Mononuclear cell (primary cell): ENCODE measurements at regions not wholly inside any gene's neighbourhood (a gene's known extent, or its start where the extent isn't known, plus 50 kb on each side); places are given as distances from the start of the nearest gene placed in this dataset.
"Not testable (repeated sequence)": the region's sequence is repeated elsewhere in the genome, so short reads cannot be mapped to it uniquely, and the experiment has no call there.

Experiments
- H3K27me3 ChIP-seq: 2 replicates; pipeline ENCODE4 v1.6.0; 2011; ENCODE audit warnings: low read length, control low read depth; ENCODE audit not compliant: insufficient read depth
- H3K4me1 ChIP-seq: 2 replicates; pipeline ENCODE4 v1.5.1; 2011; ENCODE audit warnings: mild to moderate bottlenecking, low read length, control low read depth; ENCODE audit not compliant: insufficient read depth
- H3K4me3 ChIP-seq: 2 replicates; pipeline ENCODE4 v1.5.1; 2011; ENCODE audit warnings: mild to moderate bottlenecking, low read length, moderate library complexity
- H3K9me3 ChIP-seq: 2 replicates; pipeline ENCODE4 v1.5.1; 2011; ENCODE audit warnings: low read depth, mild to moderate bottlenecking, control low read depth, low read length

DNA sequence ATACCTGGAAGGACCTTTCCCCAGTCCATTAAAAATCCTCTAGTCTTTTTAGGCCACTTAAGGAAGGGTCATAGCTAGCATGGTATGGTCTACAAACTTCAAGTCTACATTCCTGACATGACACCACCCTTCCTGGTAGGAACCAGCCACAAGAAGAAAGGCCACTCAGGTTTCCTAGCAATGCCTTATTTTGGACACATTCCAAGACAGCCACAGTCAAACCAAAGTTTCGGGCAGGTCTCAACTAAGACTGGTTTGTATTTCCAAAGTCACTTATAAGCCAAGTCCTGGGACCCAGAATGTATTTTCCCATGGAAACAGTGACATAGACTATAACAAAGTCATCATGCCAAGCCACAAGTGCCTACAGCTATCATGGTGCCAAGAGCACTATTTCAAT, 50.6 kb upstream of the SLC44A3 start:
- Histone ChIP-seq H3K4me3 (no peak overlapping the region), H3K4me1 (peaks cover 34% of the 10 kb centered on the region), H3K9me3 (no peaks in the 10 kb centered on the region), H3K27me3 (no peaks in the 10 kb centered on the region)

DNA sequence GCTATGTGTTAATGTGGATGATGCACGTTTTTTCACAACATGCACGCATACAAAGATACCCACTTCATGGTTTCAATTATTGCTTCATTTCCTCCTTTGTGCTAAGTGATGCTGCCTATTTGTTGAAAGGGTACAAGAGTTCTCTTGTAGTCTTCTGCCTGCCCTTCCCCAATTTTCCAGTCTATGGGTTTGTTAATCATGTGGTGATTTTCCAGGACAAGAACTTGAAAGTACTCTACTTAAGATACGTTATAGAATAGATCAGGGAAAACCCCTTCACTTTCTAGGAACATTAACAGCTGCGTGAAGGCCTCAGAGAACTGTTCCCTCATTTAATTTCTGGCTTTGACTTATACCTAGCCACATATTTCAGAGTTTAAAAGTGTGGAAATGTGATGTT, 52.1 kb upstream of the SLC44A3 start:
- no peaks in the 10 kb centered on the region for H3K9me3 ChIP-seq
- peaks cover 28% of the 10 kb centered on the region for H3K4me1 ChIP-seq
- H3K4me3 ChIP-seq: no peak overlapping the region
- H3K27me3 ChIP-seq: no peaks in the 10 kb centered on the region

DNA sequence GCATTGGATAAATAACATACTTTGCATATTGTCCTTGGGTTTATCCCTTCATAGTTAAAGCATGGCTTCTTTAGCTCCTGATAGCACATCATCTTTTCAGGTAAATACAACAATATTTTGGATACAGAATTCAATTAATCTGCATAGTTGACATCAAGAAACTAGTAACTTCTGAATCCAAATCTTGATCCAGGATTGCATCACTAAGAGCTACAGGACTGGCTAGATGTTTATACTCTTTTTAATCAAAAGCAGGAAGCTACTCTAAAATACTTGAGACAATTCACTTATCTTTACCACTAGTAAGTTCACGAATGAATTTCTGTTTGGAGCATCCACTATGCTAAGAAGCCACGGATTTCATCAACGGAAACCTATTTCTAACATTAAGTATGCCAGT, 54.2 kb upstream of the SLC44A3 start:
- no peaks in the 10 kb centered on the region for H3K9me3 ChIP-seq
- no peak overlapping the region for H3K4me3 ChIP-seq
- H3K27me3 ChIP-seq: no peaks in the 10 kb centered on the region
- peaks cover 19% of the 10 kb centered on the region for H3K4me1 ChIP-seq

DNA sequence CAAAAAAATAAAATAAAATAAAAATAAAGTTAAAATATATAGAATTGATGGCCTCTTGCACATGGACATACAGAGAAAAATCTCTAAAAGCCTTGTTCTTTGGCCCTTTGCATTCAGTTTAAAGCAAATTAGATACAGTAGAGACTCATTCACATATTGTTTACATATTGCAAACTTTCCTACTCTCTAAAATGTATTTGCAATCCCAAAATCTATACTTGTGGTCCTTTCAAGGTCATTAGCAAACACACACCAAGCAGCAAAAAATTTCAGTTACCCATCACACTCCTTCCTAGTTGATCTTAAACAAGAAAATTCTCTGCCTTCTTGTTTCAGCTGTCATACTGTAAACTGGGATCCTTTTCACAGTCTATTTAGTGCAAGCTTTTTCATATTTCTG, 61.0 kb upstream of the SLC44A3 start:
- H3K4me1 ChIP-seq: peaks cover 19% of the 10 kb centered on the region
- no peaks in the 10 kb centered on the region for H3K27me3 ChIP-seq
- H3K9me3 ChIP-seq: no peaks in the 10 kb centered on the region
- H3K4me3 ChIP-seq: no peak overlapping the region

DNA sequence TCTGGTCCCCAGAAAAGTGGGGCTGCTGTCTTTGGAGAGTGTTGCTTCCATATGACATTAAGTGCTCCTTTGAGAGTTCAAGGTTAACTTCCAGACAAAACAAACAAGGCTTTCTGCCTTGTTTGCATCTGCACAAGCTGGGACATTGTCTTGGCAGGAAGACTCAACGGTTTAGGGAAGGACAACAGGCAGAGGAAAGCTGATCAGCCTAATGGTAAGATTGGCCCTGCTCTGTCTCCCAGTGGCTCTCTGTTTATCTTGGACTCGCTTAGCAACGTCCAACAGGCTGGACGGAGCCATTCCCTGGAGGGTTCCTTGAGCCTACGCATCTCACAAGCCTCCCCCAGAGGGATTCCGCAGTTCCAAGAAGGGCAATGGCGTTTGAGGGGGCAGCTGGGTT, 62.2 kb upstream of the SLC44A3 start:
- peaks cover 19% of the 10 kb centered on the region for H3K4me1 ChIP-seq
- no peaks in the 10 kb centered on the region for H3K9me3 ChIP-seq
- no peak overlapping the region for H3K4me3 ChIP-seq
- no peaks in the 10 kb centered on the region for H3K27me3 ChIP-seq

DNA sequence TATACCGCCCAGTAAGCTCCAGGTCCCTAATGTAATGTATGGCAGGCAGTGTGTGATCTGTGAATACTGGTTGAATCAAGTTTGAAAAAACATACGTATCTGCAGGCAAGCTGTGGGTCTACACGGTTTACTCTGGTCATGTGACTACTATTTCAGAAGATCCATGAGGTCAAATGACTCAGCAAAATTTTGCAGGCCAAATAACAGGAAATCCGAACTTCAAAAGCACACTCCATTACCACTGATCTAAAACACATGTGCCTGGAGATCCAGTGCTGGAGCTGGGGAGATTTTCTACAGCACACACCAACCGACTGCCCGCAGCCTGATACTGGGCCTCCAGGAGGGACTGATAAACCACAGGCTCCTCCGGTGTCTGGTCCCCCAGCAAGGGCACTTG, 64.5 kb upstream of the SLC44A3 start:
- Histone ChIP-seq H3K4me1 (peaks cover 19% of the 10 kb centered on the region), H3K9me3 (no peaks in the 10 kb centered on the region)

DNA sequence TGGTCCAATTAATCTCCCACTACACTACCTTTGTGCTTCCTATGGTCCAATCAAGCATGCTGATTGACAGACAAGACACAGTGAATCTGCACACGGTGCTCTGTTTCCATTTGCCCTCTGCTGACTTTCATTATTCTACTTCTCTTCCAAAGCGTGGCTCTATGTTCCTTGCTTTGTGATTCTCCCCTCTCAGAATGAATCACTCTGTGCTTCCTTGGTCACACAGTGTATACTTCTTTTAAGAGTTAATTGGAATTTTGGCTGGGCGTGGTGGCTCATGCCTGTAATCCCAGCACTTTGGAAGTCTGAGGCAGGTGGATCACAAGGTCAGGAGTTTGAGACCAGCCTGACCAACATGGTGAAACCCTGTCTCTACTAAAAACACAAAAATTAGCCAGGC, 65.1 kb upstream of the SLC44A3 start:
- not testable (repeated sequence) for H3K4me3 ChIP-seq, H3K27me3 ChIP-seq, H3K9me3 ChIP-seq
- H3K4me1 ChIP-seq: peaks cover 19% of the 10 kb centered on the region

More for the DNA sequence above, 64.5 kb upstream of the SLC44A3 start:
- H3K4me3 ChIP-seq: no peak overlapping the region
- H3K27me3 ChIP-seq: no peaks in the 10 kb centered on the region

DNA sequence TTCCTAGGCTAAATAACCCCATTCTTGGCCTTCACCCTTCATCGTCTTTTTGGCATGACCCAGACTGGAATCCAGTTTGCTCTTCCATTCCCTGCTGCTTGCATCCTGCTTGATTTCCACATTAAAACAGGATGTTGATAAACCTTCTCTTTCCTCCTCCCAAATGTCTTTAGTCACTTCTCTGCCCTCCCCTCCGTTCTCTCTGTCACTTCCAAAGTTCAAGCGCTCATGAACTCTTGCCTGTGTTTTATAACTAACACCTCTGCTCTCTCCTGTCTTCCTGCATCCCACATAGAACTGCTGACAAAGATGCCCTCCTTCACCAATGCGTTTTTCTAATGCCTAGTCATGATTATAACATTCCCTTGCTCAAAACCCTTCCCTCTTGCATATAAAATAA, 65.6 kb upstream of the SLC44A3 start:
- H3K4me3 ChIP-seq: no peak overlapping the region
- H3K27me3 ChIP-seq: no peaks in the 10 kb centered on the region
- H3K4me1 ChIP-seq: peaks cover 19% of the 10 kb centered on the region
- H3K9me3 ChIP-seq: no peaks in the 10 kb centered on the region

DNA sequence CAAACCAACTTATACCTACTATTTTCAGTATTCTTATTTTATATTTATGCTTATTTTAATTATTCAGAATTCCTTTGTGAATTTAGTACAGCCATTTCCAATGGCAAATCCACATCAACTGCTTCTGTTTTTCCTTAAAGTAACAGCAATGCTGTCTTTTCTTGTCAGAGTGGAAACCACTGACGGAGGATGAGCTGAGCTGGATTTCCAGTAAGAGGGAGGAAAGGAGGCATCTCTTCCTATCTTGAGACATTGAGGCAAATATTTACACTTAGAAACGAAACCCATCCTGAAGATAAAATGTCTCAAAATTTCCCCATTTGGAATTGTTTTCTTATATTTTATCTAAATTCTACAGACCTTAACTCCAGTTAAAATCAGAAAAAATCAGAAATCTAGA, 66.1 kb upstream of the SLC44A3 start:
- Histone ChIP-seq H3K27me3 (no peaks in the 10 kb centered on the region), H3K4me3 (no peak overlapping the region), H3K4me1 (peaks cover 19% of the 10 kb centered on the region), H3K9me3 (no peaks in the 10 kb centered on the region)

DNA sequence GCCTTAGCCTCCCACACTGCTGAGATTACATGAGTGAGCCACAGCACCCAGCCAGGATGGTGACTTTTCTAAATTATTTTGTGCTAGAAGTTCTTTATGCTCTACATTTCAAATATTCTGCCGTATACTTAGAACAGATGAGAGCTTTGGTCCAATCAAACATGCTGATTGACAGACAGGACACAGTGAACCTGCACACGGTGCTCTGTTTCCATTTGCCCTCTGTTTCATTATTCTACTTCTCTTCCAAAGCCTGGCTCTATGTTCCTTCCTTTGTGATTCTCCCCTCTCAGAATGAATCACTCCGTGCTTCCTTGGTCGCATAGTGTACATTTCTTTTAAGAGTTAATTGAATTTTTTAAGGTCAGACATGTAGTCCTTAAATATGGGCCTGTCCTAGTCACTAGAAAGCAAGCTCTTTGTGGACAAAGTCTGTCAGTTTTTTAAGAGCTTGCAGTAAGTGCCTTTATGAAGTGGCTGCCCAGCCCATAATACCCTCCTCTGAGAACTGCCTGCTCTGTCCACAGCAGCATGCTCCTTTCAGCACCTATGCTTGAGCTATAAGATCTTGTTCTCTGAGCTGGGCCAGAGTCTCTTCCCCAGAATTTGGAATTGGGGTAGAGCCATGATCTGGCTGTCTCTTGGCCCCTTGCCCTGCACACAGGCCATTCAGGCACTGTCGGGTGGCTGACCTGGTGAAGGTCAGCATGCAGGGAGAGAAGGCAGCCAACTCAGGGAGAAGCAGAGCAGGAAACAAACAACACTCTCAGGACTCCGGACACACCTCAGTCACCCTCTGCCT, 66.8 kb upstream of the SLC44A3 start:
- Histone ChIP-seq H3K27me3 (no peaks in the 10 kb centered on the region), H3K9me3 (no peaks in the 10 kb centered on the region), H3K4me1 (peaks cover 19% of the 10 kb centered on the region), H3K4me3 (no peak overlapping the region)

DNA sequence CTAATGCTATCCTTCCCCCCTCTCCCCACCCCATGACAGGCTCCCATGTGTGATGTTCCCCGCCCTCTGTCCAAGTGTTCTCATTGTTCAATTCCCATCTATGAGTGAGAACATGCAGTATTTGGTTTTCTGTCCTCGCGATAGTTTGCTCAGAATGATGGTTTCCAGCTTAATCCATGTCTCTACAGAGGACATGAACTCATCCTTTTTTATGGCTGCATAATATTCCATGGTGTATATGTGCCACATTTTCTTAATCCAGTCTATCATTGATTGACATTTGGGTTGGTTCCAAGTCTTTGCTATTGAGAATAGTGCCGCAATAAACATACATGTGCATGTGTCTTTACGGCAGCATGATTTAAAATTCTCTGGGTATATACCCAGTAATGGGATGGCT, 68.7 kb upstream of the SLC44A3 start:
- H3K9me3 ChIP-seq, H3K4me3 ChIP-seq, H3K27me3 ChIP-seq: not testable (repeated sequence)
- H3K4me1 ChIP-seq: peaks cover 29% of the 10 kb centered on the region

DNA sequence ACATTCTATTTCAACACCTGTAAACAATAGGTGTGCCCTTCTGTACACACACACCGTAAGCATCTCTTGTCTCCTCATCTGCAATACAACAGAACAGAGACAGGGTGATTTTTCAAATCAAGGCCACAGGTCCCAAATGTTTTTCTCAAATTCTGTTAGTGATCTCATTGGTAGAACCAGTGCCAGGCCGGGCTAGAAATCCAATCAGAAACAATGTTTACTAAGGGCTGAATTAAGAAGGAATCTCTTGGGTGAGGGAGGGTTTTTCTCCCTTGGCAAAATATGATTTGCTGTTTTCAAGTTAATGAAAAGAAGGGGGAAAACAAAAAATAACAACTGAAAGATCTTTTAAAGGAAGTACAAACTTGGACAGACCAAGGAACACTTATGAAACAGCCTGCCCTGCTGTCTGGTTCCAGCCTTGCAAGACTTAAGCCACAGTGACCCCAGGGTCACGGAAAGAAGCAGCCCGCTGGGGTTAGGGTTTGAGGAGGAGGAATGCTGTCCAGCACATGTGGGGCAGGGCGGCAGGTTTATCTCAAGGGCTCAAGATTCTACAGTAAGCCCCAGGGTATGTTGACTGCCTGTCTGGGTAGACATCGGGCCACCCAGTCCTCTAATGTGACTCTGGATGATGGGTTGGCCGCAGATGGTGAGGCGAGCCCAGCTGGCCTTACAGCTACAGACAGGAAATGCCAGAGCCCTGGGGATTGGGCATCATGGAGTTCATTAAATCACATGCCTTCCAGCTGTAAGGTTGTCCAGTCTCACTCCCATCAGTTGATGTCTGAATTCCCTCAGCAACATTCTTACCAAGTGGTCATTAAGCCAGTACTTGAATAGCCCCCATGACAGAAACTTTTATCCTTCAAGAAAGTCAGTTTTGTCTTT, 73.3 kb upstream of the SLC44A3 start:
- Histone ChIP-seq H3K9me3 (no peaks in the 10 kb centered on the region), H3K4me1 (peaks cover 16% of the 10 kb centered on the region), H3K27me3 (no peaks in the 10 kb centered on the region), H3K4me3 (no peak overlapping the region)

DNA sequence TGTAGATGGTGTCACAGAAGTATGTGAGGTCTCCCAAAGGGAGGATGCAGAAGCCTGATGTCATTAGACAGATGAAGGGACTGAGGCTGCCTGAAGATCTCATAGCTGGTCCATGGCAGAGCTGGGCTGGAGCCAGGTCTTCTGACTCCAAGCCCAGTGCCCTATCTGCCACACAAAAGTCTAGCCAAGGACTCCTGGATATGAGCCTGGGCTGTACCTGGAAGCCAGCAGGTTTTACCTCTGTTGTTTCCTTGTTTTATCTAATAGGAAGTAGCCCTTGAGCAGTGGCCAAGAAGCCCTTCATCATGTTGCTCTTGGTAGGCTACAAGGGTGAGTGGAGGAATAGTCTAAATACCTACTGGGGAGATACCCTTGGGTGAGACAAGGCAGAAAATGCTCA, 74.4 kb upstream of the SLC44A3 start:
- peaks cover 21% of the 10 kb centered on the region for H3K4me1 ChIP-seq
- H3K4me3 ChIP-seq: no peak overlapping the region
- H3K27me3 ChIP-seq: no peaks in the 10 kb centered on the region
- no peaks in the 10 kb centered on the region for H3K9me3 ChIP-seq

DNA sequence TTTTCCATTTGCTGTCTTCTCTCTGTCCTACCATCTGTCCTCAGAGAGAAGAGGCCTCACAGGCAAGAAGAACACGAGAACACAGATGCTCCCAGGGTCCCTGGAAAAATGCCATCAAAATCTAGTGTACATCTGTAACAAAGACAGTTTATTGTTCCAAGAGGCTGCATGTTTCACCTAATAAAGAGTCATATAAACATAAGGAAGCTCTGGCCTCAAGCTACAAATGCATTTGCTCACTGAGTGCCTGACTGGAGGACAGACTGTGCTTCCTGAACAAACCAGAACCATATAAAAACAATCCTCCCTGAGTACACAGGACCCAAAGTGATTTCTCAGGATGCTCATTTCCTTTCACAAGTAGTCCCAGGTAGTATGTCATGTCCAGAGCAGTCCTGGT, 76.3 kb upstream of the SLC44A3 start:
- no peaks in the 10 kb centered on the region for H3K9me3 ChIP-seq
- peaks cover 21% of the 10 kb centered on the region for H3K4me1 ChIP-seq
- H3K27me3 ChIP-seq: no peaks in the 10 kb centered on the region
- no peak overlapping the region for H3K4me3 ChIP-seq

DNA sequence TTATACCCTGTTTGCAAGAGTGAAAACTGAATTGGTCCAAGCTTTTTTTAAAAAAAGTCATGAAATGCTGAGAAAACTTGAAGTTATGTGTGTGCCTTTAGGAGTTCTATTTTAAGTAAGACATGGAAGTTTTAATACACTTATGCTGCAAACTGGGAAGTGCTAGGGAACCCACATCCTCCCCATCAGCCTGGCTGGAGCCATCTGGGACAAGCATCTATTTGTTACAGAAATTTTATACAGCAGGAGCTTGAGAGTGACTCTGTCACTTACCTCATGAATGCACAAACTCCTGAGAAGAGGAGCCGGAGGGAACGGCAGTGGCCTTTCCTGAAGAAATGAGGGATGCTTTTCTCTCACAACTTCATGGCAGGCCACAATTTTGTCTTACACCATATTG, 78.2 kb upstream of the SLC44A3 start:
- H3K4me1 ChIP-seq: peaks cover 23% of the 10 kb centered on the region
- no peak overlapping the region for H3K4me3 ChIP-seq
- no peaks in the 10 kb centered on the region for H3K9me3 ChIP-seq
- H3K27me3 ChIP-seq: no peaks in the 10 kb centered on the region
